Lower leg skin (tissue), 3 donors: ENCODE measurements at regions not wholly inside any gene's neighbourhood (a gene's known extent, or its start where the extent isn't known, plus 50 kb on each side); places are given as distances from the start of the nearest gene placed in this dataset.

Experiments
- POLR2A ChIP-seq, 2 donors: fragments of 450-650 bp; IDR thresholded peaks; one replicate each; pipeline ENCODE4 v1.6.1; 2016 to 2017; ENCODE audit warnings: antibody characterized with exemption in 2 of 2, mild to moderate bottlenecking in 1 of 2, moderate library complexity in 1 of 2
- TF ChIP-seq, protein P1 (sequence below), 3 donors: fragments of 450-650 bp; IDR thresholded peaks; one replicate each; pipeline ENCODE4 v1.5.1; 2016; ENCODE audit warnings: antibody characterized with exemption in 3 of 3, mild to moderate bottlenecking in 3 of 3, moderate library complexity in 2 of 3

DNA sequence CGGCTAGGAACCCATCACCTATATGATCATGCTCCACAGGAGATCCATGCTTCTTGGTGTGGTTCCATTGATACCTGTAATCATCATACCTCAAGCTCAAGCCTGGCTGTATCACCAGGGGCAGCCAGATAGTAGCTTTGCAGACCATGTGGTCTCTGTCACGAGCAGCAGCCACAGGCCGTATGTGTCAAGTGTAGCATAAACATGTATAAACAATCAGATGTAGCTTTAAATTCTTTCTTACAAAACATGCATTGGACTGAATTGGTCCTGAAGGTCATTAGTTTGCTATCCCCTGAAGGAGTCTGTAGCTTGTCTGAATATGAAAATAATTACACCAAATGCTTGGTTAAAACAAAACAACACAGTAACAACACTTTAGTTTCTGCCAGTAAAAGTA lies 1223.2 kb upstream of the TMEM132C start:
- TF ChIP-seq, protein P1, sequence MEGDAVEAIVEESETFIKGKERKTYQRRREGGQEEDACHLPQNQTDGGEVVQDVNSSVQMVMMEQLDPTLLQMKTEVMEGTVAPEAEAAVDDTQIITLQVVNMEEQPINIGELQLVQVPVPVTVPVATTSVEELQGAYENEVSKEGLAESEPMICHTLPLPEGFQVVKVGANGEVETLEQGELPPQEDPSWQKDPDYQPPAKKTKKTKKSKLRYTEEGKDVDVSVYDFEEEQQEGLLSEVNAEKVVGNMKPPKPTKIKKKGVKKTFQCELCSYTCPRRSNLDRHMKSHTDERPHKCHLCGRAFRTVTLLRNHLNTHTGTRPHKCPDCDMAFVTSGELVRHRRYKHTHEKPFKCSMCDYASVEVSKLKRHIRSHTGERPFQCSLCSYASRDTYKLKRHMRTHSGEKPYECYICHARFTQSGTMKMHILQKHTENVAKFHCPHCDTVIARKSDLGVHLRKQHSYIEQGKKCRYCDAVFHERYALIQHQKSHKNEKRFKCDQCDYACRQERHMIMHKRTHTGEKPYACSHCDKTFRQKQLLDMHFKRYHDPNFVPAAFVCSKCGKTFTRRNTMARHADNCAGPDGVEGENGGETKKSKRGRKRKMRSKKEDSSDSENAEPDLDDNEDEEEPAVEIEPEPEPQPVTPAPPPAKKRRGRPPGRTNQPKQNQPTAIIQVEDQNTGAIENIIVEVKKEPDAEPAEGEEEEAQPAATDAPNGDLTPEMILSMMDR (IDR thresholded peaks at IDR 0.05) = no peak
- TF ChIP-seq POLR2A (IDR thresholded peaks at IDR 0.05) = no peak
